Inferior parietal cortex (tissue), 1 donor: ENCODE measurements at regions not wholly inside any gene's neighbourhood (a gene's known extent, or its start where the extent isn't known, plus 50 kb on each side); places are given as distances from the start of the nearest gene placed in this dataset.

Experiments used
- DNase-seq: peaks from one replicate; pipeline ENCODE4 v3.0.0-alpha.2; 2016; ENCODE audit errors: extremely low spot score

DNA sequence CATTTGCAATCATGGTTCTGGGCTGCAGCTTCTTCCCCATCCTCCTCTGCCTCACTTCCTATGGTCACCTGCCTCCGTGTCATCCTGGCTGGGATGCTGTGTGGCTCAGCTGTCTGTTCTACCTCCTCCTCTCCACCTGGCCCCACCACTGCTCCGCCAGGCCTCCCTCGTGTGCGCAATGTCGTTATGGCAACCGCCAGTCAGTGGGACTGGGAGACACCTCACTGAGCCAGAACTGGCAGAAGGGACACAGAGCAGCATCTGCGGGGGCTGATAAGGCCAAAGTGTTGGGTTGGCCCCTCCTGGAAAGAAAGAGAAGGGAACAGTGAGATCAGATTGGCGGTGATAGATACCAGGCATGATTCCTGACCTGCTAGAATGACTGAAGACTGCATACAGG lies 527.5 kb downstream of the INHBA start:
- DNase-seq, result no peak

DNA sequence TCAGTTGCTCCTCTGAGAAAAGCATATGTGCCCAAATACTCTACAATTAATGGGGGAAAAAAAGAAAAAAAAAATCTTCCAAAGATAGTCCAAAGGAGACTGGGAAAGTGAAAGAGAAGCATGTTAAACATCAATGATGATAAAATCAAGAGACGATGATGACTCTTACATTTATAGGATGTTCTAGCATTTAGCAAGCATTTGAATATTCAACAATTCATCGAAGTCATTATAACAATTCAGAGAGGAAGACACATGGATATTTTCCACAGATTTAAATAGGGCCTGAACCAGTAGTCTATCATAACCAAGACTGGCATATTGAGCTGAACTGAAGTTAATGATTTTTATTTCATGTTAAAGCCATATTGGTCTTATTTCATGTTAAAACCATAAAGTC lies 528.4 kb downstream of the INHBA start:
- no peak for DNase-seq

DNA sequence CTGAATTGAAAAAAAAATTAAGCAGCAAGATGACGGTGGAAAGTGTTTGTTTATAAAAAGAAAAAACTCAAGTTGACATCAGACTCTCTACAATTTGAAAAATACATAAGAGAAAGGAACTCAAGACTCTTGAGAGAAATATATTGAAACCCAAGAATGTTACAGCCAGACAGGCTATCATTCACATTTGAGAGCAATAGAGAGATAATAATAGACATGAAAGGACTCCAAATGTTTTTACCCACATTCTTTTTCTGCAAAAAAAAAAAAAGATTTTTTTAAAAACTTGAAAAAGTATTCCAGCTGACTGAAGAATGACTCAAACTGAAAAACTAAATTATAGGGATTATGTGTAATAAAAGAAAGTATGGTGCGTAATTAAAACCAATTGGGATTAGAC lies 532.4 kb downstream of the INHBA start:
- no peak for DNase-seq

GRCh38 chr7:41169317-41169716 lies 533.6 kb downstream of the INHBA start:
- no peak for DNase-seq

DNA sequence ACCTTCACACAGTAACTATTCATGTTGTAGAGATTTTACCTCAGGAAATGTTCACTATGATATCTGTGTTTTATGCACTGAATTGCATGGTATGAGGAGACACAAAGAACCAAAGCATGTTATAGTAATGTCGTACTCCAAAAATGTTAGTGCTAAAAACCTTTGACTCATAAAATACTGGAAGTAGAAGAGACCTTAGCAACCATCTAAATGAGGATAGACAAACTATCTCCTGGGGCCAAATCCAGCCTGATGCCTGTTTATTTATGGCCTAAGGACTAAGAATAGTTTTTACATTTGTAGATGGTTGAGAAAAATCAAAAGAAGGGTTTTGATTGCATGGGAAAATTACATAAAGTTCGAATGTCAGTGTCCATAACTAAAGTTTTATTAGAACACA lies 535.1 kb downstream of the INHBA start:
- DNase-seq, result no peak

DNA sequence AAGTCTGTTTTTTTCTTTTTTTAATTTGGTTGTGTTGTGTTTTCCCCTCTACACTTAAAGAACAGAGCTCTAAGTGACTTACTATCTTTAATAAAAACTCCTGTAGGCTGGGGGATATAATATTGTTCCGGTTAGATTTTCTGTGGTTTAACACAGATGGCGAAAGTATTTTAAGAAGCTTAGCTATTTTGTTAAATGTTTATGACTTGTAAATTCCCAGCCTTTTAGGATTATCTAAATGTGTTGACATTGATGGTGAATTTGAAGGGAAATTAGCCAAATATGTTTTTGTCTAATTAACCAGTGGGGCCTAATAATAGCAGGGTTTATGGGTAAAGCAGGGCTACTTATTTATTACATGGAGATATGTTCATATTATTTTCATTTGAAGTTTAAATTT lies 538.5 kb downstream of the INHBA start:
- DNase-seq, result no peak

GRCh38 chr7:41163991-41164390 lies 538.9 kb downstream of the INHBA start:
- DNase-seq, result no peak

DNA sequence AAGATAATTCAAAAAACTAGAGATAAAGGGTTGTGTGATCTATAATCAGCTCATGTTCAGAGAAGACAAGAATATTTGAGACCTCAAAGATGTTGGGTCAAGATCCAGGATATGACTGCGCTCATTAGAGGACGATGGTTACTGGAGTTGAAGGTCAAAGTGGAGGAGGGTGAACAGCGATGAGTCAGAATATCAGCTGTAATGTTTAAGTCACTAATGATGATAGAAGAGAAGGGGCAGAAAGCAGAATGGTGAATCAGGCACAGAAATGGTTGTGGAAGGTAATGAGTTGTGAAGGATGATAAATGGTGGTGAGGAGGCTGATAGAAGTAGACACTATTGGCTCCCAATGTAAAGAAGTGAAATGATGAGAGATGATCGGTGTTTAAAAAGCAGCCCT lies 540.3 kb downstream of the INHBA start:
- DNase-seq, result no peak

GRCh38 chr7:41161041-41161587 lies 541.8 kb downstream of the INHBA start:
- DNase-seq, result no peak

- no peak for DNase-seq
These were observed 546.6 kb downstream of the INHBA start for GRCh38 chr7:41156268-41156667.

DNA sequence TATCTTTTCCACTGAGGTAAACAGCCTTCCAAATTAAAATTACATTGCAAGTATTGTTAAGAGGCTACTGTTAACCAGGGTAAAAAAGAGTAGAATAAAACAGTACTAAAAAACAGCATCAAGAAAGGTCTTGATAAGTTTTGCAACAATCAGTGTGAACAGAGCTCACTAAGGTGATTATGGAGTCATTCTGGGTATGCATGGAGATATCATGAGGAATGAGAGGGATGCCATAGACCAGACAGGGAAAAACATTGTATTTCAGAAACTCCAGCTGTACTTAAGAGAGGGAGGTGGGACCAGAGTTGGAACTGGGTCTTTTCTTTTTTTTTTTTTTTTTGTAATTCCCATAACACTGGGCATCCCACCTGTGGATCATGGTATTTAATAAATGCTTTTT lies 549.6 kb downstream of the INHBA start:
- DNase-seq, result no peak

DNA sequence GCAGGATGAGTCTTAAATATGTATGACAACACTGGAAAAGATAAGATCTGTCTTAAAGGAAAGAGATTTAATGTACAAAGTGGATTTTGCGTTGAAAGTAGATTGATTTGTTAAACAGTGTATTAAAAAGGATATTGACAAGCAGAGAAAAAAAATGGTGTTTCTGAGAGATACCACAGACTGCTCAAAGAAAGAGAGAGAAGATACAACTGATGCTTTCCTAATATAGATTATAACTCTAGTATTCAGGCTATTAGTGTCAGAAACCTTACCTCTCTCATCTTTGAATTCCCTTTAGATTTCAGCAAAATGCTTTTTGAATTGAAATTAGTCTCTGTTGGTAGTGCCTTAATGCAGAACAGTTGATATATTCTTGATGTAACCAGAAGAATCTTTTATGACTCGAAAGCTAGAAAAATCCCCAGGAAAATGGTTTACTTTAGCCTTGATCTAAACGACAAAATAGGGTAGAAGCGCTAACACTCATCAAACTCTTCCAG lies 550.7 kb downstream of the INHBA start:
- DNase-seq, result no peak

DNA sequence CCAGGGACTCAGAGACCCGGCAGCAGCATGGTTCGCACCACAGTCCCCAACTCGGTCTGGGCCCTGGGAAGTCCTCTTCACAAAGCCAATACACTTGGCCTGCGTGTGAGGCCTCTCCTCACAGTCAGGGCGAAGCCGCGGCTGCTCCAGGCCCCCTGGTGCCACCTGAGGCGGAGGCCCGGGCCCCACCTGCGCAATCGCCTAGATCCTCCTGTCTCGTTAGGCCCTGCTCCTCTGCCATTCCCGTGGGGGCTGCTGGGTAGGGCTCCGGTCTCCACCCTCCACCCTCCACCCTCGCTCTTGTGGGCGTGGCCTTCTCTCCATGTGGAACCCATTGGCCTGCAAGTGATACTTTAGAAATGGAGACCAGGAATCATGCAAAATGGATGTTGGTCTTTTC lies 553.3 kb downstream of the INHBA start:
- DNase-seq, result no peak

DNA sequence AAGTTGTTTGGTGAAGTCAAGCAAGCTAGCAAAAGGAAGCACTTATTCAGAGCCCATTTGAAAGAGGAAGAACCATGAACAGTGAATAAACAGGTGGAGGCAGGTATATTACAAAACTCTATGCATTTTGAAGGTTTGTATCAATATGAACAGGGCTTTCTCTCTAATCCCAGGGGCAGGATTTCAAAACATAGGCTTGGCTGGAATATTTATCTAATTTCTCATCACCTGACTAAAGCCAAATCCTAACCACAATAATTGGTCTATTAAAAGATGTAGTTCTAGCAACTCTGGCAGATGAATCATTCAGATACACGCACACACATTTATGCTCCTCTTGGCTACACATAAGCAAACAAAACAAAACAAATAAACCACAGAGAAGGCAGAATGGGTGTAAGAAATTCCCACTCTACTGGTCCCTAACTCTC lies 554.4 kb downstream of the INHBA start:
- no peak for DNase-seq

DNA sequence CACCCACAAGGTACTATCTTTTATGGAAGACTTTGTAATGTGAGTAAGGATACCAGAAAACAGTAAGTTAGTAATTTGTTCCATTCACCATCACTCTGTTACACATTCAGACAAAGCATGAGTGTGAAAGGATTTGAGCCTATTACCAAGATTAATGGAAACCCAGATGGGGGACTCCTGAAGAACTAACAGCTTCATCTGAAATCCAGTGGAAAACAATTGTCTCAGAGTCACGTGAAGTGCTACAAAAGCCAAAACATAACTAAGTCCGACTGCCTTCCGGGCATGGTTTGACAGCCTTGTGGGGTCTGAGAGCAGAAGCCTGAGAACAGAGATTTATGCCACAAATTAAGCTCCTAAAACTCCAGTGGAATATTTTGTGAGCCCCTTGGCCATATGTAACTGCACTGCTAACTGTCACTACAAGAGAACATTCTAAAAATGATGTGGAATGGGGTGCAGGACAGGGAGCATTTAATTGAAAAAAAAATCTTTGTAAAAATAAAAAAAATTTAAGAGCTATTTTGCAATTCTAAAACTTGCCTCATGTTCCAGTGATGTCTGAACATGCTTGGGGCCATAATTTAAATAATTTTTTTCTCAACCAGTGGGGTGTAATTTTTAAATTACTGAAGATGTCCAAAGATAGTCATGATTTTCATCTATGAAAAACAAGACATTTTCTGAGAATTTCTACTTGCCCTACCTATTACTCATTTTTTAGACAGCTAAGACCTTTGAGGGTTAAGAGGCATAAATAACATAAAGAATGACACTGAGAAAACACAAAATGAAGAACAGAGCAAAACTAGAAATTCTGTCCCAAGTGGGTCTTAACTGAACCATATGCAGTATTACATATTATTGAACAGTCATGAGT lies 555.0 kb downstream of the INHBA start:
- no peak for DNase-seq

DNA sequence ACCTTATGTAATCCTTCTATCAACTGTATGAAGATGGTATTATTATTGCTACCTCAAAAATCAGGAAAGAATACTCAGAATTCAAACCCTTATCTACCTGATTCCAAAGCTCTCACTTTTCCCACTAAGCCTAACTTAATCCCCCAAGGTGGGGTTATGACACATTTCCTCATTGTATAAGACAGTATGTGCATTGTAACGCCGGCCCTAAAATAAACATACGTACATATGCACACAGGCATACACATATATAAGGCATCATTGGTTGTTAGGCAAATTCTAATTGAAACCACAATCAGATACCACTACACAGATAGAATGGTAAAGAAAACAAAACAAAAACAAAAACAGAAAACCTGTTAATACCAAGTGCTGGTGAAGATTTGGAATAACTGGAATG lies 556.5 kb downstream of the INHBA start:
- no peak for DNase-seq

GRCh38 chr7:41145656-41146055 lies 557.2 kb downstream of the INHBA start:
- no peak for DNase-seq

- DNase-seq, result no peak
These were observed 559.9 kb downstream of the INHBA start for GRCh38 chr7:41142904-41143473.

DNA sequence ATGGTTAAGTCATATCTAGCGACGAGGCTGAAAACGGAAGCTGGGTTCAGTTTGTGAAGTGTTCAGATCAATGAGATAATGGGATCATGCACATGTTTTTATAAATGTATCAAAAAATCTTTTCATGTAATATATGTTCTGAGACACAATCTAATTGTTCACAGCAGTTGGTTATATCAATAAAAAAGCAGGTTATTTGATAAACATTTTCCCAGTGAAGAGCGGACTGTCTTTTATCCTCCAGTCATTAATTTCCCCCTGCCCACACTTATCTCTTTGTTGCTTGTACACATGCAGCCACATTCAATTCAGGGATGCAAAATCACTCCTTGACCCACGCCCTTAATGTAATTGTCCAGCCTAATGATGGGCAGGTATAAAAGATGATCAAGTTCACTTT lies 563.1 kb downstream of the INHBA start:
- no peak for DNase-seq

GRCh38 chr7:41136551-41136950 lies 566.3 kb downstream of the INHBA start:
- DNase-seq, result no peak

DNA sequence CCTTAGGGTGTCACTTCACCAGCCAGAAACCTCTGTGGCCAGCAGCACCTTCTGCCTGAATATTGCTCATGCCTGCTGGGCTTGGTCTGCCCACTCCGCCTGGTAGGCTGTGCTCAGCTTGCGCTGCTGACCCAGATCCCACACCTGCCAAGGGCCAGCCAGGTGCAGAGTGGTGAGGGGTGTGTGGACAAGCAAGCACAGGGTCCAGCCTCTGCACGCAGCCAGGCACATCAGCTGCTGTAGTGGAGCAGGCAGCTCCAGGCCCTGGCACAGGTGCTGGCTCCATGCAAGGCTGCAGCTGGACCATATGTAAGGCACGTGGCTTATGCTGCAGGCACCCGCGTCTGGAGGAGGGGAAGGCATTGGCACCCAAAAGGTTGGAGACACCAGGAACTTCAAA lies 567.4 kb downstream of the INHBA start:
- DNase-seq, result no peak

DNA sequence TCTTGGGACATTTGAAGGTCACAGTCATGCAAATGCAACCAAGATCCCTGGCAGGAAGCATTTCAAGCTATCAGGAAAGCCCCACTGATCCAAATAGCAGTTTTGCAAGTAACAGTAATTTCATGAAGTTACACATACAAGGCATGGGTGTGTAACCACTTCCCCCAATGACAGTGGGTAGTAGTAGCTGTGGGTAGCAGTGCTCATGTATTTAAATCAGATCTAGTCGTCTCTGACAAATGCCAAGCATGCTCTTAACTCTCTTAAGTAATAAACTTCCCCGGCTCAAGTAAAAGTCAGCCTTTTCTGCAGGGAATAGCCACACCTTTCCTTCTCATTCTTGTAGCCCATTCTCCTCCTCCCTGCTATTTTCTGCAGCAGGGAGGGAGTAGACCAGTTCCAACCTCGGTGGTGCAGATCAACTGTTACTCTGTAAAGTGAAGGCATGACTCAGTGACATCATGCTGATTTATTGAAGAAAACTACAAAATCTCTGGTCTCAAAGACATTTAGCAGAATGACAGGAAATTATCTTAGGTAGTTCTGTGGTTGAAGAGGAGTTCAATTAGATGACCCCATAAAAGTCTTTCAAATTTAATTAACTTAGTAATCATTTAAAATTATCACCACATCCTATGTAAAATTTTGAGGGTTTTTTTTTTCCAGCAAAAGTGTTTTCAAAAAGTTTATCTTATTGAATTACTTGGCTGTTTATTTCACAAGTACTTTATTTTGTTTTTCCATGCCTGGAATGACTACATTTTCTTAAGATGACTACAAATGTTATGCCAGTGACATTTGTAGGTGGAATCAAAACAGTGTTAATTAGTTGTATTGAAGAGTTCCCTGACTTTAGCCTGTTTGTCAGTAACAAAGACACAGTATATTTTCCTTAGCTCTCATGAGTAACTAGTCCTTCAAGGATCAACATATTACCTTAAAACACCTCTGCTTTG lies 568.3 kb downstream of the INHBA start:
- DNase-seq, result no peak
